ENCODE measurements at regions not wholly inside any gene's neighbourhood (a gene's known extent, or its start where the extent isn't known, plus 50 kb on each side); places are given as distances from the start of the nearest gene placed in this dataset.

DNA sequence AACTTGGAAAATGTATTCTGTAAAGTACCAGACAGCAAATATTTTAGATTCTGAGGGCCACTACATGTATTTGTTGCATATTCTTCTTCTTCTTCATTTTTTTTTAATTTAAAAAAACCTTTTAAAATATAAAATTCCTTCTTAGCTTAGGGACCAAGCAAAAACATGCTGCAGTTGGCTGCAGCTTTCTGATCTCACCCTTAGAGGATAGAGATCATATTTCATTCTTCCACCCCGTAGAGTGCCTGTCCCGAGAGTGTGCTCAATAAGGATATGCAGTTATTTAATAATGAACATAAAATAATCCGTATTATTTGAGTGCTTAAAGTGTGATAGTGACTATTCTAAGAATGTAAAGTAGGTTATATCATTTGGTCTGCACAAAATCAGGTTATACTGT is 204.2 kb upstream of the CD180 start:
- Mint-ChIP-seq H3K36me3 (no peaks in the 10 kb centered on the region), H3K27me3 (ENCODE audit: insufficient read depth, low read depth) (peaks cover 2% of the 10 kb centered on the region), H3K4me3 (no peak overlapping the region), H3K9me3 (peaks cover 9% of the 10 kb centered on the region), H3K27ac (peak overlapping the region; percentile 10), H3K4me1 (peaks cover 10% of the 10 kb centered on the region)
- H3K27me3 ChIP-seq, result no peaks in the 10 kb centered on the region
- no peak for TF ChIP-seq EZH2 (IDR thresholded peaks at IDR 0.05)
- no peak for TF ChIP-seq EZH2phosphoT487 (IDR thresholded peaks at IDR 0.05)
- TF ChIP-seq, protein P1, sequence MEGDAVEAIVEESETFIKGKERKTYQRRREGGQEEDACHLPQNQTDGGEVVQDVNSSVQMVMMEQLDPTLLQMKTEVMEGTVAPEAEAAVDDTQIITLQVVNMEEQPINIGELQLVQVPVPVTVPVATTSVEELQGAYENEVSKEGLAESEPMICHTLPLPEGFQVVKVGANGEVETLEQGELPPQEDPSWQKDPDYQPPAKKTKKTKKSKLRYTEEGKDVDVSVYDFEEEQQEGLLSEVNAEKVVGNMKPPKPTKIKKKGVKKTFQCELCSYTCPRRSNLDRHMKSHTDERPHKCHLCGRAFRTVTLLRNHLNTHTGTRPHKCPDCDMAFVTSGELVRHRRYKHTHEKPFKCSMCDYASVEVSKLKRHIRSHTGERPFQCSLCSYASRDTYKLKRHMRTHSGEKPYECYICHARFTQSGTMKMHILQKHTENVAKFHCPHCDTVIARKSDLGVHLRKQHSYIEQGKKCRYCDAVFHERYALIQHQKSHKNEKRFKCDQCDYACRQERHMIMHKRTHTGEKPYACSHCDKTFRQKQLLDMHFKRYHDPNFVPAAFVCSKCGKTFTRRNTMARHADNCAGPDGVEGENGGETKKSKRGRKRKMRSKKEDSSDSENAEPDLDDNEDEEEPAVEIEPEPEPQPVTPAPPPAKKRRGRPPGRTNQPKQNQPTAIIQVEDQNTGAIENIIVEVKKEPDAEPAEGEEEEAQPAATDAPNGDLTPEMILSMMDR (IDR thresholded peaks at IDR 0.05), result no peak
- DNase-seq (ENCODE audit: low spot score), result no peak
- H3F3A ChIP-seq (ENCODE audit: low read depth), result no peaks in the 10 kb centered on the region
- H3K4me1 ChIP-seq, result peaks cover 4% of the 10 kb centered on the region
- H3K4me2 ChIP-seq, result no peak overlapping the region
- no peaks in the 10 kb centered on the region for H4K20me1 ChIP-seq (ENCODE audit: low read depth)
- no peak overlapping the region for H3K4me3 ChIP-seq
- no peak overlapping the region for H3K27ac ChIP-seq
- H3K36me3 ChIP-seq, result no peaks in the 10 kb centered on the region
- H3K79me2 ChIP-seq (ENCODE audit: low read depth), result no peaks in the 10 kb centered on the region
- no peak overlapping the region for H2AFZ ChIP-seq (replicated peaks)
- H3K9ac ChIP-seq, result no peak overlapping the region
- no peaks in the 10 kb centered on the region for H3K9me3 ChIP-seq (ENCODE audit: low read depth)

DNA sequence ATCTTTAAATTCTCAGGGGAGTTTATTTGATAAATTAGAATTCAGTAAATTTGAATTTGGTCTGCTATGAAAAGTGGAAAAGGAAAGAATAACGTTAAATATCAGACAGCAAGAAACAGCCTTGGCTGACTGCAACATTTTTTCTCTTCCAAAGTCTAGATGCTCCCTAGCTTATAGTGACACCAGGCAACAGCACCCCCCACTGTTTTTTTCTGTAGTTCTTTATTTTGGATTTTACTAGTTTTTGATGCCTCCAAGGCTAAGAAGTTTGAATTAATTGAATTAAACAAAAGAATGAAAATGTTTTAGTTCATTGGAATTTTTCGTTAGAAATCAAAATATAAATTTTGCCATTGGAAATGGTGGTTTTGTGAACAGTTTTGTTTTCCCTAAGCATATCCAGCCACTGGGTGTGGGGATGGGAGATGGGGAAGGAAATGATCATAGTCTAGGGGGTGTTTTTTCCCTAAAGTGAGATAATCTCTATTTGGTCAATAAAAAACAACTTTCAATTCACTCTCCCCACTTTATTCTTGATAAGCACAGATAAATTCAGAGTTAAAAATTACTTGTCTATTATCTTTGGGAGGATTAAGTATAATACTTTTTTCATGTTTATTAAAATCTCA is 199.3 kb upstream of the CD180 start:
- Histone ChIP-seq H3F3A (ENCODE audit: low read depth) (no peaks in the 10 kb centered on the region), H3K4me1 (peaks cover 15% of the 10 kb centered on the region), H2AFZ (replicated peaks) (no peak overlapping the region), H3K27me3 (no peaks in the 10 kb centered on the region), H3K4me3 (no peak overlapping the region), H3K4me2 (no peak overlapping the region), H3K27ac (no peak overlapping the region), H3K9me3 (ENCODE audit: low read depth) (no peaks in the 10 kb centered on the region), H4K20me1 (ENCODE audit: low read depth) (no peaks in the 10 kb centered on the region), H3K36me3 (no peaks in the 10 kb centered on the region), H3K79me2 (ENCODE audit: low read depth) (no peaks in the 10 kb centered on the region), H3K9ac (no peak overlapping the region)
- Mint-ChIP-seq H3K9me3 (peaks cover 9% of the 10 kb centered on the region), H3K36me3 (no peaks in the 10 kb centered on the region), H3K4me1 (peaks cover 4% of the 10 kb centered on the region), H3K27ac (no peak overlapping the region), H3K4me3 (no peak overlapping the region), H3K27me3 (ENCODE audit: insufficient read depth, low read depth) (peaks cover 2% of the 10 kb centered on the region)
- no peak for DNase-seq (ENCODE audit: low spot score)
- TF ChIP-seq EZH2 (IDR thresholded peaks at IDR 0.05) (no peak), EZH2phosphoT487 (IDR thresholded peaks at IDR 0.05) (no peak)
- TF ChIP-seq, protein P1 (IDR thresholded peaks at IDR 0.05), result no peak

DNA sequence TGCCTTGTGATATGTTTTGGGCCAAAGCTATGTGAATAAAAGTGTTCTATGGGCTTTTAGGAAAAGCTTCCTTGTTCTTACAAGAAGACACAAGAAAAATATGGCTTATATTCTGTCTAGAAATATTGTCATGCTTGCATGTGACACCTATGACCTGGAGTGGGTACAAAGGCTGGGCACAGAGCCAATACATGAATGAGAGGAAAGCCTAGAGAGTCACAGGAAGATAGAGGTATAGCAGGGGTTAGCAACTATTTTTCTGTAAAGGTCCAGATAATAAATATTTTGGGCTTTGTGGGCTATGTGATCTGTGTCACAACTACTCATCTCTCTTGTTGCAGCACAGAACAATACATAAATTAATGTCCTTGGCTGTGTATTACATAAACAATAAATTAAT is 196.6 kb upstream of the CD180 start:
- no peak overlapping the region for H3K27ac Mint-ChIP-seq
- Histone ChIP-seq H4K20me1 (ENCODE audit: low read depth) (no peaks in the 10 kb centered on the region), H2AFZ (replicated peaks) (no peak overlapping the region), H3K4me2 (no peak overlapping the region), H3K4me1 (peaks cover 15% of the 10 kb centered on the region), H3K36me3 (no peaks in the 10 kb centered on the region), H3F3A (ENCODE audit: low read depth) (no peaks in the 10 kb centered on the region), H3K79me2 (ENCODE audit: low read depth) (no peaks in the 10 kb centered on the region), H3K27me3 (no peaks in the 10 kb centered on the region), H3K9me3 (ENCODE audit: low read depth) (no peaks in the 10 kb centered on the region), H3K27ac (no peak overlapping the region), H3K9ac (no peak overlapping the region), H3K4me3 (no peak overlapping the region)
- peaks cover 3% of the 10 kb centered on the region for H3K9me3 Mint-ChIP-seq
- DNase-seq (ENCODE audit: low spot score), result no peak
- peaks cover 2% of the 10 kb centered on the region for H3K27me3 Mint-ChIP-seq (ENCODE audit: insufficient read depth, low read depth)
- TF ChIP-seq, protein P1 (IDR thresholded peaks at IDR 0.05), result no peak
- TF ChIP-seq EZH2phosphoT487 (IDR thresholded peaks at IDR 0.05) (no peak), EZH2 (IDR thresholded peaks at IDR 0.05) (no peak)
- H3K4me1 Mint-ChIP-seq, result no peaks in the 10 kb centered on the region
- no peak overlapping the region for H3K4me3 Mint-ChIP-seq
- H3K36me3 Mint-ChIP-seq, result no peaks in the 10 kb centered on the region

Data from neural progenitor cell (in vitro differentiated cells).